B cell (primary cell): ENCODE measurements at regions not wholly inside any gene's neighbourhood (a gene's known extent, or its start where the extent isn't known, plus 50 kb on each side); places are given as distances from the start of the nearest gene placed in this dataset.

Experiments
- ATAC-seq: fragments of 200-7000 bp; cut with Tn5 transposase; one replicate; pipeline ENCODE4 v1.10.0; 2021; ENCODE audit warnings: low read depth, mild to moderate bottlenecking, moderate number of reproducible peaks, moderate library complexity
- CTCF ChIA-PET: fragments of 350-600 bp; sonication (Branson Sonifier 250); formaldehyde crosslinking; loops from one replicate; lab custom pipeline; 2021; ENCODE audit warnings: antibody characterized with exemption, inconsistent platforms; lab: Charles Lee
- POLR2A ChIA-PET: fragments of 350-600 bp; sonication (Branson Sonifier 250); formaldehyde crosslinking; loops from one replicate; lab custom pipeline; 2021; ENCODE audit warnings: antibody characterized with exemption; lab: Charles Lee
- DNase-seq: peaks from one replicate; pipeline ENCODE4 v3.0.0; 2013
- H2AFZ ChIP-seq: 2 replicates; pipeline ENCODE4 v1.6.1; 2012; ENCODE audit warnings: mild to moderate bottlenecking, low read depth, low read length; ENCODE audit not compliant: insufficient read depth, poor library complexity, severe bottlenecking
- H3K27ac ChIP-seq, 2 donors: 1 replicate in 1 of 2; 2 replicates in 1 of 2; pipeline ENCODE4 v1.5.1; 2012 to 2013; ENCODE audit warnings: low read length in 2 of 2, mild to moderate bottlenecking in 2 of 2, moderate library complexity in 1 of 2
- H3K27me3 ChIP-seq, 4 experiments: fragments of 200-600 bp in 1 of 4; sonication (generic) in 1 of 4; replicated peaks in 1 of 4; 1 replicate in 2 of 4; 2 replicates in 2 of 4; pipeline versions ENCODE4 v1.6.1 to v1.7.0; 2013 to 2016; ENCODE audit warnings: low read length in 3 of 4, mild to moderate bottlenecking in 2 of 4, mixed read lengths in 1 of 4, moderate library complexity in 1 of 4; ENCODE audit not compliant: insufficient read depth in 4 of 4, control insufficient read depth in 3 of 4; ENCODE audit errors: control extremely low read depth in 1 of 4
- H3K36me3 ChIP-seq, 2 experiments: replicated peaks in 1 of 2; 1 replicate in 1 of 2; 2 replicates in 1 of 2; pipeline versions ENCODE4 v1.6.1 to v1.7.1; 2013; ENCODE audit warnings: low read length in 1 of 2; ENCODE audit not compliant: insufficient read depth in 2 of 2, control insufficient read depth in 1 of 2; ENCODE audit errors: control extremely low read depth in 1 of 2, extremely low read depth in 1 of 2
- H3K4me1 ChIP-seq, 2 donors: fragments of 200-600 bp in 1 of 2; sonication (generic) in 1 of 2; 1 replicate in 1 of 2; 2 replicates in 1 of 2; pipeline versions ENCODE4 v1.5.1 to v1.6.1; 2013 to 2017; ENCODE audit warnings: low read length in 2 of 2; ENCODE audit not compliant: control insufficient read depth in 2 of 2, insufficient read depth in 2 of 2
- H3K4me2 ChIP-seq: replicated peaks from 2 replicates; pipeline ENCODE3; 2012; ENCODE audit warnings: mild to moderate bottlenecking, low read depth, low read length; ENCODE audit not compliant: poor library complexity, severe bottlenecking
- H3K4me3 ChIP-seq, 5 experiments: fragments of 200-600 bp in 1 of 5; sonication (generic) in 1 of 5; 1 replicate in 3 of 5; 2 replicates in 2 of 5; pipeline versions ENCODE4 v1.5.1 to v1.7.0; 2011 to 2016; ENCODE audit warnings: low read length in 4 of 5, mild to moderate bottlenecking in 4 of 5, low read depth in 2 of 5, control low read depth in 1 of 5, moderate library complexity in 1 of 5; ENCODE audit not compliant: insufficient read depth in 1 of 5; ENCODE audit errors: control extremely low read depth in 1 of 5, extremely low read depth in 1 of 5
- H3K79me2 ChIP-seq: fragments of 200-600 bp; sonication (generic); one replicate; pipeline ENCODE4 v1.6.0; 2016; ENCODE audit warnings: low read length; ENCODE audit not compliant: control insufficient read depth, insufficient read depth
- H3K9ac ChIP-seq: fragments of 200-600 bp; sonication (generic); 2 replicates; pipeline ENCODE4 v1.6.1; 2017; ENCODE audit warnings: mild to moderate bottlenecking, low read length, moderate library complexity
- H3K9me3 ChIP-seq, 3 donors: one replicate each; pipeline versions ENCODE4 v1.6.1 to v1.7.1; 2013; ENCODE audit warnings: low read length in 2 of 3; ENCODE audit not compliant: control insufficient read depth in 2 of 3, insufficient read depth in 1 of 3; ENCODE audit errors: control extremely low read depth in 1 of 3
- H4K20me1 ChIP-seq: 2 replicates; pipeline ENCODE4 v1.6.0; 2012; ENCODE audit warnings: mild to moderate bottlenecking, low read length; ENCODE audit not compliant: insufficient read depth, control insufficient read depth, poor library complexity, severe bottlenecking
- H3K27ac Mint-ChIP-seq: one replicate; pipeline ENCODE4 v1.8.0; 2021; ENCODE audit warnings: mixed read lengths
- H3K27me3 Mint-ChIP-seq: one replicate; pipeline ENCODE4 v1.8.0; 2021; ENCODE audit warnings: mixed read lengths
- H3K4me1 Mint-ChIP-seq: one replicate; pipeline ENCODE4 v1.8.0; 2021; ENCODE audit warnings: mixed read lengths
- H3K4me3 Mint-ChIP-seq: one replicate; pipeline ENCODE4 v1.8.0; 2021; ENCODE audit warnings: mixed read lengths
- H3K9me3 Mint-ChIP-seq: one replicate; pipeline ENCODE4 v1.8.0; 2022; ENCODE audit warnings: mixed read lengths; ENCODE audit not compliant: insufficient read depth
- CTCF ChIP-seq: fragments of 200-600 bp; IDR thresholded peaks from one replicate; pipeline ENCODE4 v1.8.0; 2022; ENCODE audit warnings: antibody characterized with exemption, mild to moderate bottlenecking
- EZH2 ChIP-seq: IDR thresholded peaks from 2 replicates; pipeline ENCODE4 v1.6.1; 2012; ENCODE audit warnings: borderline replicate concordance, low read depth, mild to moderate bottlenecking, moderate library complexity, low read length; ENCODE audit not compliant: insufficient read depth, poor library complexity, severe bottlenecking
- WGBS: methylation state at CpG from one replicate; pipeline ENCODE4 v1.1.5; 2013; ENCODE audit warnings: missing lambda C conversion rate; ENCODE audit not compliant: insufficient coverage; 5-methylcytosine and 5-hydroxymethylcytosine counted together
- intact Hi-C: fragments of 100-400 bp; cut with micrococcal nuclease; formaldehyde crosslinking; loops from one replicate; pipeline ENCODE4 v1.10.0; 2022

GRCh38 chr7:113392421-113392820 lies 274.1 kb upstream of the SMIM30 start:
- Mint-ChIP-seq H3K27me3 (no peaks in the 10 kb centered on the region), H3K4me1 (no peaks in the 10 kb centered on the region), H3K4me3 (no peak overlapping the region), H3K27ac (no peak overlapping the region), H3K9me3 (peaks cover 8% of the 10 kb centered on the region)
- Histone ChIP-seq H3K4me1 (no peaks in the 10 kb centered on the region), H3K9ac (no peak overlapping the region), H2AFZ (no peak overlapping the region), H3K27ac (no peak overlapping the region), H4K20me1 (no peaks in the 10 kb centered on the region), H3K36me3 (no peaks in the 10 kb centered on the region), H3K4me3 (no peak overlapping the region), H3K9me3 (no peaks in the 10 kb centered on the region), H3K79me2 (no peaks in the 10 kb centered on the region), H3K4me2 (no peak overlapping the region), H3K27me3 (no peaks in the 10 kb centered on the region)
- ChIA-PET CTCF (no interaction called here), POLR2A (no interaction called here)
- intact Hi-C loops: no loop called here
- WGBS: 92% methylated on average over 2 of the region's 6 CpGs
- no peak for ATAC-seq
- TF ChIP-seq EZH2 (no peak), CTCF (no peak)
- no peak for DNase-seq

GRCh38 chr7:113389112-113389646 lies 270.8 kb upstream of the SMIM30 start:
- ChIA-PET CTCF (no interaction called here), POLR2A (no interaction called here)
- no peaks in the 10 kb centered on the region for H3K79me2 ChIP-seq
- intact Hi-C loops: no loop called here
- no peak overlapping the region for H3K4me3 ChIP-seq
- H4K20me1 ChIP-seq: no peaks in the 10 kb centered on the region
- DNase-seq (no peak), ATAC-seq (no peak)
- H2AFZ ChIP-seq: no peak overlapping the region
- WGBS: no CpG with 5 or more reads among the region's 2 CpGs
- H3K4me3 Mint-ChIP-seq: no peak overlapping the region
- H3K27ac Mint-ChIP-seq: no peak overlapping the region
- H3K4me1 Mint-ChIP-seq: no peaks in the 10 kb centered on the region
- no peaks in the 10 kb centered on the region for H3K27me3 ChIP-seq
- no peaks in the 10 kb centered on the region for H3K9me3 ChIP-seq
- peaks cover 8% of the 10 kb centered on the region for H3K9me3 Mint-ChIP-seq
- H3K36me3 ChIP-seq: no peaks in the 10 kb centered on the region
- no peak overlapping the region for H3K4me2 ChIP-seq
- TF ChIP-seq EZH2: no peak
- no peak for TF ChIP-seq CTCF
- H3K4me1 ChIP-seq: no peaks in the 10 kb centered on the region
- H3K27me3 Mint-ChIP-seq: no peaks in the 10 kb centered on the region
- H3K27ac ChIP-seq: no peak overlapping the region
- no peak overlapping the region for H3K9ac ChIP-seq
